ENCODE measurements at regions not wholly inside any gene's neighbourhood (a gene's known extent, or its start where the extent isn't known, plus 50 kb on each side); places are given as distances from the start of the nearest gene placed in this dataset.

DNA sequence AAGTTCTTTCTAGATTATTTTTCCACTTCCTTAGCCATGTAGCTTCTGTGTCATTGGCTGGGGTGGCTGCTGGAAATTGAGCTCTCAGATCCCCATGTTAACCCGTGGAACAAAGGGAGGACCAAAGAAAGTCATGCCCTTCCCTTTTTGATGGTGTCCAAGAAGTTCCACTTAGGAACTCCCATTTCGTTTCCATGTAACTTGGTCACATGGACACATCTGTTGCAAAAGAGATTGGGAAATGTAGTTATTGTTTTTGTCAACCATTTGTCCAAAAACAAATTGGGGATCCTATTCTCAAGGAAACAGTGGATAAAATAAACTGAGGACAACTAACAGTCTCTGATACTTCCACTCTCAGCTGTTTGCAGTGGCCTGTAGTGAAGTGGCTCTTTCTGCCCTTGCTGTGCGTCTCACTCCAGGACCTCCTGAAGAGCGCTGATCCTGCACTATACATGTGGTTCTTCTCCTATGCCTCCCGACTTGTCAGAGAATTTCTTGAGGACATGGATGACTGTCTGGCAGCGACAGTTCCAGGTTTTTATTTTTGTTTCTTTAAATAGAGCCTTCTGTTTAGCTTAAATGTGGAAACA lies 125.3 kb upstream of the LNX1 start:
- Histone ChIP-seq H3K27ac (no peak overlapping the region), H3K4me1 (ENCODE audit: low read depth, poor library complexity, severe bottlenecking) (no peaks in the 10 kb centered on the region), H3K9ac (no peak overlapping the region), H3K4me2 (no peak overlapping the region), H4K20me1 (ENCODE audit: insufficient read depth) (no peaks in the 10 kb centered on the region), H3K27me3 (ENCODE audit: insufficient read depth, low read depth) (no peaks in the 10 kb centered on the region), H2AFZ (ENCODE audit: low read depth) (no peak overlapping the region), H3K4me3 (IDR thresholded peaks at IDR 0.05; ENCODE audit: insufficient read depth, low read depth, low read length) (no peak overlapping the region), H3K36me3 (ENCODE audit: insufficient read depth) (no peaks in the 10 kb centered on the region), H3K79me2 (ENCODE audit: insufficient read depth, low read depth) (no peaks in the 10 kb centered on the region)
- no peak for TF ChIP-seq CTCF (conservative IDR thresholded peaks at IDR 0.05; ENCODE audit: low read depth, low read length)

- H2AFZ ChIP-seq (ENCODE audit: low read depth): no peak overlapping the region
- no peak overlapping the region for H3K4me3 ChIP-seq (IDR thresholded peaks at IDR 0.05; ENCODE audit: insufficient read depth, low read depth, low read length)
- no peak for TF ChIP-seq CTCF (conservative IDR thresholded peaks at IDR 0.05; ENCODE audit: low read depth, low read length)
- H3K27me3 ChIP-seq (ENCODE audit: insufficient read depth, low read depth): no peaks in the 10 kb centered on the region
- H3K27ac ChIP-seq: no peak overlapping the region
- no peaks in the 10 kb centered on the region for H3K4me1 ChIP-seq (ENCODE audit: low read depth, poor library complexity, severe bottlenecking)
- H3K79me2 ChIP-seq (ENCODE audit: insufficient read depth, low read depth): no peaks in the 10 kb centered on the region
- no peaks in the 10 kb centered on the region for H4K20me1 ChIP-seq (ENCODE audit: insufficient read depth)
- no peak overlapping the region for H3K9ac ChIP-seq
- H3K4me2 ChIP-seq: no peak overlapping the region
- no peaks in the 10 kb centered on the region for H3K36me3 ChIP-seq (ENCODE audit: insufficient read depth)
Measured at GRCh38 chr4:53716011-53716410, 124.7 kb upstream of the LNX1 start.

- no peak overlapping the region for H3K27ac ChIP-seq
- H3K79me2 ChIP-seq (ENCODE audit: insufficient read depth, low read depth): no peaks in the 10 kb centered on the region
- H3K9ac ChIP-seq: no peak overlapping the region
- H3K4me1 ChIP-seq (ENCODE audit: low read depth, poor library complexity, severe bottlenecking): no peaks in the 10 kb centered on the region
- H3K36me3 ChIP-seq (ENCODE audit: insufficient read depth): no peaks in the 10 kb centered on the region
- no peak overlapping the region for H3K4me3 ChIP-seq (IDR thresholded peaks at IDR 0.05; ENCODE audit: insufficient read depth, low read depth, low read length)
- H4K20me1 ChIP-seq (ENCODE audit: insufficient read depth): no peaks in the 10 kb centered on the region
- H3K4me2 ChIP-seq: no peak overlapping the region
- H2AFZ ChIP-seq (ENCODE audit: low read depth): no peak overlapping the region
- H3K27me3 ChIP-seq (ENCODE audit: insufficient read depth, low read depth): no peaks in the 10 kb centered on the region
- TF ChIP-seq CTCF (conservative IDR thresholded peaks at IDR 0.05; ENCODE audit: low read depth, low read length): no peak
Measured at GRCh38 chr4:53714236-53715140, 123.2 kb upstream of the LNX1 start.

GRCh38 chr4:53713767-53714166 lies 122.5 kb upstream of the LNX1 start:
- H4K20me1 ChIP-seq (ENCODE audit: insufficient read depth): no peaks in the 10 kb centered on the region

More at GRCh38 chr4:53713767-53714166, 122.5 kb upstream of the LNX1 start:
- Histone ChIP-seq H3K4me3 (IDR thresholded peaks at IDR 0.05; ENCODE audit: insufficient read depth, low read depth, low read length) (no peak overlapping the region), H3K9ac (no peak overlapping the region), H3K4me1 (ENCODE audit: low read depth, poor library complexity, severe bottlenecking) (no peaks in the 10 kb centered on the region), H3K4me2 (no peak overlapping the region), H3K27me3 (ENCODE audit: insufficient read depth, low read depth) (no peaks in the 10 kb centered on the region), H3K79me2 (ENCODE audit: insufficient read depth, low read depth) (no peaks in the 10 kb centered on the region), H3K36me3 (ENCODE audit: insufficient read depth) (no peaks in the 10 kb centered on the region), H2AFZ (ENCODE audit: low read depth) (no peak overlapping the region), H3K27ac (no peak overlapping the region)
- TF ChIP-seq CTCF (conservative IDR thresholded peaks at IDR 0.05; ENCODE audit: low read depth, low read length): no peak
